ENCODE measurements at regions not wholly inside any gene's neighbourhood (a gene's known extent, or its start where the extent isn't known, plus 50 kb on each side); places are given as distances from the start of the nearest gene placed in this dataset.

DNA sequence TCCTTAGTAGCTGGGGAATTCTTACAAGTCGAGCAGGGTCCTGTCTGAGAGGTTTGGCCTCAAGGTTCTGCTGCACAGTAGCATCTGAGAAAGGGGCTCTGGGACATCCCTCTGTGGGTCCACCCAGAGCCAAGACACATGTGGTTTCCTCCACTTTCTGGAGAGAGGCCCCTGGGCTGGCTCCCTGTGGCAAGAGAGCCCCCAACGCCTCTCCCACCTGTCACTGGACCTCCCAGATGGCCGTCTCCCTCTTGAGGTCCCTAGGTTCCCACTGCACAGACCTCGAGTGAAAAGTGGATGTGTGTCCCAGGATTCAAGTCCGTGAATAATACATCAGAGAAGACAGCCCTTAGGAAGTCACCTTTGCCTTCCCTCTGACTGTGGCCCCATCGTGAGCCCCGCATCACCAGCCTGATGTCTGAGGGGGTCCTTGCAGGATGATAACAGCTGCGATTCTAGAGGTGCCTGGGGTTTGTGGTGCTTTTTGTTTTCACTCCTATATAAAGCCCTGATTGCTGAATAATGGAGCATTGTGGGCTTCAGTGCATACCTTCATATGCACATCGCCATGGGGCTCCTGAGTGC is 319.0 kb downstream of the GLRX3 start:
- H3K4me1 ChIP-seq (ENCODE audit: insufficient read depth, low read length, poor library complexity, severe bottlenecking) = no peaks in the 10 kb centered on the region
- ChIA-PET POLR2A (ENCODE audit: low non-redundant PET) (no interaction called here), CTCF (no interaction called here)
- H3K27ac ChIP-seq (ENCODE audit: low read depth, low read length, poor library complexity, severe bottlenecking) = no peak overlapping the region
- peaks cover 20% of the 10 kb centered on the region for H3K27me3 ChIP-seq (replicated peaks; ENCODE audit: insufficient read depth, low read depth, low read length, poor library complexity)
- DNase-seq (ENCODE audit: low spot score) = no peak
- no peak overlapping the region for H3K4me3 ChIP-seq (ENCODE audit: low read depth, low read length, poor library complexity, severe bottlenecking)
- intact Hi-C loops (cut with micrococcal nuclease; ENCODE audit: unreplicated experiment) = no loop called here
- no TSS peak for BruUV-seq (replicated peaks)
- no peaks in the 10 kb centered on the region for H3K36me3 ChIP-seq (ENCODE audit: insufficient read depth, low read length, poor library complexity, severe bottlenecking)
- TF ChIP-seq EZH2 (IDR thresholded peaks at IDR 0.05; ENCODE audit: borderline replicate concordance, low read depth, low read length, poor library complexity, severe bottlenecking) = no peak
- TF ChIP-seq, protein P1, sequence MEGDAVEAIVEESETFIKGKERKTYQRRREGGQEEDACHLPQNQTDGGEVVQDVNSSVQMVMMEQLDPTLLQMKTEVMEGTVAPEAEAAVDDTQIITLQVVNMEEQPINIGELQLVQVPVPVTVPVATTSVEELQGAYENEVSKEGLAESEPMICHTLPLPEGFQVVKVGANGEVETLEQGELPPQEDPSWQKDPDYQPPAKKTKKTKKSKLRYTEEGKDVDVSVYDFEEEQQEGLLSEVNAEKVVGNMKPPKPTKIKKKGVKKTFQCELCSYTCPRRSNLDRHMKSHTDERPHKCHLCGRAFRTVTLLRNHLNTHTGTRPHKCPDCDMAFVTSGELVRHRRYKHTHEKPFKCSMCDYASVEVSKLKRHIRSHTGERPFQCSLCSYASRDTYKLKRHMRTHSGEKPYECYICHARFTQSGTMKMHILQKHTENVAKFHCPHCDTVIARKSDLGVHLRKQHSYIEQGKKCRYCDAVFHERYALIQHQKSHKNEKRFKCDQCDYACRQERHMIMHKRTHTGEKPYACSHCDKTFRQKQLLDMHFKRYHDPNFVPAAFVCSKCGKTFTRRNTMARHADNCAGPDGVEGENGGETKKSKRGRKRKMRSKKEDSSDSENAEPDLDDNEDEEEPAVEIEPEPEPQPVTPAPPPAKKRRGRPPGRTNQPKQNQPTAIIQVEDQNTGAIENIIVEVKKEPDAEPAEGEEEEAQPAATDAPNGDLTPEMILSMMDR (conservative IDR thresholded peaks at IDR 0.05; ENCODE audit: low read depth, low read length) = no peak
- H3K9me3 ChIP-seq (ENCODE audit: low read depth, low read length, poor library complexity, severe bottlenecking) = no peaks in the 10 kb centered on the region

DNA sequence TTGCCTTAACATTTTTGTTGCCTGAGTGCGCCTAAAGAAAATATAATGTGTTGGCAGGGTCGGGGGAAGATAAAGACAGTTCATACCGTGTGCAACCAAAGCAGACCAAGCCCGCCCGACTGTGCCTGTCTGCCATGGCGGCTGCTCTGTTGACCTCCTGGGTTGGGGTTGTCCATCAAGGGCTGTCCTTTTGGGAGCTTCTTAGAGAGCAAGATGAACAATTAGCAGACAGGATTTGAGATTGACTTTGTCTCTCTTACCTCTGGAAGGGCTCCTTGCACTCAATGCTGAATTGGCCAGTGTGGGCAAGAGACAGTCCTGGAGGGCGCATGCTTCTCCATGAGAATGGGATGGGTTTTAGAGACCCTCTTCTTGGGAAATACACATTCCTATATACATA is 319.6 kb downstream of the GLRX3 start:
- CTCF ChIA-PET = no interaction called here
- no peak for DNase-seq (ENCODE audit: low spot score)
- Histone ChIP-seq H3K9me3 (ENCODE audit: low read depth, low read length, poor library complexity, severe bottlenecking) (no peaks in the 10 kb centered on the region), H3K4me1 (ENCODE audit: insufficient read depth, low read length, poor library complexity, severe bottlenecking) (no peaks in the 10 kb centered on the region), H3K27me3 (replicated peaks; ENCODE audit: insufficient read depth, low read depth, low read length, poor library complexity) (peaks cover 15% of the 10 kb centered on the region), H3K4me3 (ENCODE audit: low read depth, low read length, poor library complexity, severe bottlenecking) (no peak overlapping the region), H3K27ac (ENCODE audit: low read depth, low read length, poor library complexity, severe bottlenecking) (no peak overlapping the region), H3K36me3 (ENCODE audit: insufficient read depth, low read length, poor library complexity, severe bottlenecking) (no peaks in the 10 kb centered on the region)
- no peak for TF ChIP-seq EZH2 (IDR thresholded peaks at IDR 0.05; ENCODE audit: borderline replicate concordance, low read depth, low read length, poor library complexity, severe bottlenecking)
- TF ChIP-seq, protein P1 (conservative IDR thresholded peaks at IDR 0.05; ENCODE audit: low read depth, low read length) = no peak
- intact Hi-C loops (cut with micrococcal nuclease; ENCODE audit: unreplicated experiment) = no loop called here
- no TSS peak for BruUV-seq (replicated peaks)
- POLR2A ChIA-PET (ENCODE audit: low non-redundant PET) = no interaction called here

DNA sequence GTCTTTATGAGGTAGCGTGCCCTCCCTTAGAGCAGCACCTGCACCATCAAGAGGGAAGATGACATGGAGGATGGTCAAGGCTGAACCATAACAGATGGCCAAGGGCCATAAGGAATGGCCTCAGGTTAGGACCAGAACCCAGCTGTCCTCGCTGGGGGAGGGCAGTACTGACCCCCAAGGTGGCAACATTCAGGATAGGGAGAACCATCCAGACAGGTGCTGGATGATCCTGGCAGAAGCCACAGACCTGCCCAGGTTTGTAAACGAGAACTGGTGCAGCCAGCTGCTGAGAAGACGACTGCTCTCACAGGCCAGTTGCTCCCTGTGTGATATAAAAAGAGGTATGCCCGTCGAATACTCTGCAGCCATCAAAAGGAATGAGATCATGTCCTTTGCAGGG is 320.4 kb downstream of the GLRX3 start:
- peaks cover 9% of the 10 kb centered on the region for H3K27me3 ChIP-seq (replicated peaks; ENCODE audit: insufficient read depth, low read depth, low read length, poor library complexity)
- no peak for DNase-seq (ENCODE audit: low spot score)
- intact Hi-C loops (cut with micrococcal nuclease; ENCODE audit: unreplicated experiment) = no loop called here
- no peaks in the 10 kb centered on the region for H3K9me3 ChIP-seq (ENCODE audit: low read depth, low read length, poor library complexity, severe bottlenecking)
- ChIA-PET CTCF (no interaction called here), POLR2A (ENCODE audit: low non-redundant PET) (no interaction called here)
- H3K4me1 ChIP-seq (ENCODE audit: insufficient read depth, low read length, poor library complexity, severe bottlenecking) = no peaks in the 10 kb centered on the region
- BruUV-seq (replicated peaks) = no TSS peak
- H3K36me3 ChIP-seq (ENCODE audit: insufficient read depth, low read length, poor library complexity, severe bottlenecking) = no peaks in the 10 kb centered on the region
- no peak overlapping the region for H3K27ac ChIP-seq (ENCODE audit: low read depth, low read length, poor library complexity, severe bottlenecking)
- no peak for TF ChIP-seq EZH2 (IDR thresholded peaks at IDR 0.05; ENCODE audit: borderline replicate concordance, low read depth, low read length, poor library complexity, severe bottlenecking)
- no peak overlapping the region for H3K4me3 ChIP-seq (ENCODE audit: low read depth, low read length, poor library complexity, severe bottlenecking)

GRCh38 chr10:130458509-130458908 is 322.3 kb downstream of the GLRX3 start:
- no TSS peak for BruUV-seq (replicated peaks)
- H3K4me1 ChIP-seq (ENCODE audit: insufficient read depth, low read length, poor library complexity, severe bottlenecking) = no peaks in the 10 kb centered on the region
- DNase-seq (ENCODE audit: low spot score) = no peak
- no peaks in the 10 kb centered on the region for H3K27me3 ChIP-seq (replicated peaks; ENCODE audit: insufficient read depth, low read depth, low read length, poor library complexity)
- H3K9me3 ChIP-seq (ENCODE audit: low read depth, low read length, poor library complexity, severe bottlenecking) = no peaks in the 10 kb centered on the region
- H3K27ac ChIP-seq (ENCODE audit: low read depth, low read length, poor library complexity, severe bottlenecking) = no peak overlapping the region
- H3K4me3 ChIP-seq (ENCODE audit: low read depth, low read length, poor library complexity, severe bottlenecking) = no peak overlapping the region
- CTCF ChIA-PET = no interaction called here
- H3K36me3 ChIP-seq (ENCODE audit: insufficient read depth, low read length, poor library complexity, severe bottlenecking) = no peaks in the 10 kb centered on the region
- TF ChIP-seq, protein P1 (conservative IDR thresholded peaks at IDR 0.05; ENCODE audit: low read depth, low read length) = no peak
- no peak for TF ChIP-seq EZH2 (IDR thresholded peaks at IDR 0.05; ENCODE audit: borderline replicate concordance, low read depth, low read length, poor library complexity, severe bottlenecking)
- POLR2A ChIA-PET (ENCODE audit: low non-redundant PET) = no interaction called here
- intact Hi-C loops (cut with micrococcal nuclease; ENCODE audit: unreplicated experiment) = no loop called here

All from A673 (cell line).